H9 (cell line): ENCODE measurements at regions not wholly inside any gene's neighbourhood (a gene's known extent, or its start where the extent isn't known, plus 50 kb on each side); places are given as distances from the start of the nearest gene placed in this dataset.

Source experiments
- DNase-seq: peaks from one replicate; pipeline ENCODE4 v3.0.0-alpha.2; 2017
- H2AFZ ChIP-seq: one replicate; pipeline ENCODE4 v1.6.1; 2013; ENCODE audit warnings: mild to moderate bottlenecking, low read length, control low read depth, moderate library complexity
- H2AK5ac ChIP-seq: 2 replicates; pipeline ENCODE4 v1.6.1; 2013; ENCODE audit warnings: low read length, control low read depth, mixed read lengths; ENCODE audit not compliant: insufficient read length
- H2BK120ac ChIP-seq: one replicate; pipeline ENCODE4 v1.6.1; 2013; ENCODE audit warnings: low read depth, mild to moderate bottlenecking, low read length, control low read depth, inconsistent platforms; ENCODE audit not compliant: poor library complexity, severe bottlenecking
- H2BK12ac ChIP-seq: 2 replicates; pipeline ENCODE4 v1.6.1; 2013; ENCODE audit warnings: low read length, control low read depth, mixed read lengths, low read depth; ENCODE audit not compliant: insufficient read length
- H2BK15ac ChIP-seq: 2 replicates; pipeline ENCODE4 v1.6.1; 2013; ENCODE audit warnings: low read depth, low read length, control low read depth
- H2BK20ac ChIP-seq: one replicate; pipeline ENCODE4 v1.6.1; 2013; ENCODE audit warnings: low read depth, mild to moderate bottlenecking, low read length, control low read depth, inconsistent platforms; ENCODE audit not compliant: poor library complexity, severe bottlenecking
- H2BK5ac ChIP-seq: 2 replicates; pipeline ENCODE4 v1.6.1; 2013; ENCODE audit warnings: low read length, control low read depth, mixed read lengths; ENCODE audit not compliant: insufficient read length
- H3K14ac ChIP-seq: 2 replicates; pipeline ENCODE4 v1.6.1; 2013; ENCODE audit warnings: low read length, control low read depth; ENCODE audit not compliant: insufficient read depth
- H3K18ac ChIP-seq: 2 replicates; pipeline ENCODE4 v1.6.1; 2013; ENCODE audit warnings: low read depth, mild to moderate bottlenecking, mixed read lengths, low read length, control low read depth; ENCODE audit not compliant: insufficient read length
- H3K23ac ChIP-seq: 2 replicates; pipeline ENCODE4 v1.6.1; 2013; ENCODE audit warnings: low read length, control low read depth, mixed read lengths, low read depth; ENCODE audit not compliant: insufficient read length
- H3K23me2 ChIP-seq: 2 replicates; pipeline ENCODE4 v1.6.1; 2013; ENCODE audit warnings: low read depth, mild to moderate bottlenecking, mixed read lengths, low read length, control low read depth; ENCODE audit not compliant: insufficient read length, poor library complexity, severe bottlenecking
- H3K27ac ChIP-seq: 2 replicates; pipeline ENCODE4 v1.5.1; 2013; ENCODE audit warnings: low read length, control low read depth, mixed read lengths, low read depth; ENCODE audit not compliant: insufficient read length
- H3K27me3 ChIP-seq: 2 replicates; pipeline ENCODE4 v1.6.1; 2013; ENCODE audit warnings: low read length, control low read depth, inconsistent platforms; ENCODE audit not compliant: insufficient read depth
- H3K4ac ChIP-seq: 2 replicates; pipeline ENCODE4 v1.6.1; 2013; ENCODE audit warnings: low read depth, mild to moderate bottlenecking, control low read depth, inconsistent platforms, low read length, moderate library complexity
- H3K4me1 ChIP-seq: 2 replicates; pipeline ENCODE4 v1.6.1; 2013; ENCODE audit warnings: low read length, control low read depth, inconsistent platforms; ENCODE audit not compliant: insufficient read depth
- H3K4me2 ChIP-seq: 2 replicates; pipeline ENCODE4 v1.6.1; 2013; ENCODE audit warnings: low read length, control low read depth, mixed read lengths; ENCODE audit not compliant: insufficient read length, insufficient read depth
- H3K56ac ChIP-seq: 2 replicates; pipeline ENCODE4 v1.6.1; 2013; ENCODE audit warnings: low read depth, mild to moderate bottlenecking, mixed read lengths, low read length, control low read depth; ENCODE audit not compliant: insufficient read length
- H3K79me1 ChIP-seq: 2 replicates; pipeline ENCODE4 v1.6.1; 2013; ENCODE audit warnings: low read depth, mild to moderate bottlenecking, moderate library complexity, low read length, control low read depth, inconsistent platforms; ENCODE audit not compliant: insufficient read depth, poor library complexity, severe bottlenecking
- H3K79me2 ChIP-seq: 2 replicates; pipeline ENCODE4 v1.6.1; 2013; ENCODE audit warnings: low read length, control low read depth, inconsistent platforms; ENCODE audit not compliant: insufficient read depth
- H3K9ac ChIP-seq: 2 replicates; pipeline ENCODE4 v1.6.1; 2013; ENCODE audit warnings: low read length, control low read depth, mixed read lengths; ENCODE audit not compliant: insufficient read length; ENCODE audit errors: extremely low read depth
- H3K9me3 ChIP-seq: one replicate; pipeline ENCODE4 v1.6.1; 2013; ENCODE audit warnings: low read depth, low read length, inconsistent platforms; ENCODE audit not compliant: control insufficient read depth
- H3T11ph ChIP-seq: one replicate; pipeline ENCODE4 v1.6.1; 2013; ENCODE audit warnings: mild to moderate bottlenecking, low read length, control low read depth, inconsistent platforms
- H4K20me1 ChIP-seq: one replicate; pipeline ENCODE4 v1.6.1; 2013; ENCODE audit not compliant: control insufficient read depth, insufficient read length, insufficient read depth
- H4K5ac ChIP-seq: 2 replicates; pipeline ENCODE4 v1.6.1; 2013; ENCODE audit warnings: low read depth, mild to moderate bottlenecking, mixed read lengths, low read length, control low read depth; ENCODE audit not compliant: insufficient read length
- H4K8ac ChIP-seq: replicated peaks from 2 replicates; pipeline ENCODE4 v1.6.1; 2013; ENCODE audit warnings: low read length, control low read depth, mixed read lengths, low read depth; ENCODE audit not compliant: insufficient read length
- H4K91ac ChIP-seq: 2 replicates; pipeline ENCODE4 v1.6.1; 2013; ENCODE audit warnings: low read depth, mild to moderate bottlenecking, moderate library complexity, mixed read lengths, low read length, control low read depth; ENCODE audit not compliant: insufficient read length
- H3K27ac Mint-ChIP-seq, 3 experiments: 2 replicates in 2 of 3; 3 replicates in 1 of 3; pipeline ENCODE4 v1.8.0; 2020 to 2021; ENCODE audit warnings: mixed read lengths in 3 of 3, mild to moderate bottlenecking in 1 of 3, moderate library complexity in 1 of 3
- H3K27me3 Mint-ChIP-seq: 2 replicates; pipeline ENCODE4 v1.8.0; 2021; ENCODE audit warnings: low read depth, mild to moderate bottlenecking, moderate library complexity, mixed read lengths
- H3K36me3 Mint-ChIP-seq, 3 experiments: 2 replicates in 2 of 3; 3 replicates in 1 of 3; pipeline ENCODE4 v1.8.0; 2020 to 2021; ENCODE audit warnings: low read depth in 3 of 3, mixed read lengths in 3 of 3; ENCODE audit not compliant: insufficient read depth in 1 of 3
- H3K4me1 Mint-ChIP-seq, 2 experiments: 2 replicates each; pipeline ENCODE4 v1.8.0; 2020; ENCODE audit warnings: mixed read lengths in 2 of 2
- H3K4me3 Mint-ChIP-seq, 2 experiments: 2 replicates in 1 of 2; 3 replicates in 1 of 2; pipeline ENCODE4 v1.8.0; 2020 to 2021; ENCODE audit warnings: mild to moderate bottlenecking in 2 of 2, mixed read lengths in 2 of 2, moderate library complexity in 1 of 2
- H3K9me3 Mint-ChIP-seq, 2 experiments: 2 replicates in 1 of 2; 3 replicates in 1 of 2; pipeline ENCODE4 v1.8.0; 2020; ENCODE audit warnings: mild to moderate bottlenecking in 2 of 2, mixed read lengths in 2 of 2, moderate library complexity in 1 of 2
- WGBS: extraction: QIAGEN DNeasy Blood & Tissue Kit; methylation state at CpG from one replicate; pipeline ENCODE4 v1.1.7; 2013; ENCODE audit warnings: missing lambda C conversion rate, low lambda C conversion rate, mixed read lengths; ENCODE audit not compliant: insufficient read length; ENCODE audit errors: extremely low coverage; 5-methylcytosine and 5-hydroxymethylcytosine counted together
- TF ChIP-seq, protein P1 (sequence below): fragments of 200-600 bp; sonication (generic); conservative IDR thresholded peaks from 3 replicates; pipeline ENCODE4 v1.8.0; 2021; ENCODE audit warnings: antibody characterized with exemption, mild to moderate bottlenecking

DNA sequence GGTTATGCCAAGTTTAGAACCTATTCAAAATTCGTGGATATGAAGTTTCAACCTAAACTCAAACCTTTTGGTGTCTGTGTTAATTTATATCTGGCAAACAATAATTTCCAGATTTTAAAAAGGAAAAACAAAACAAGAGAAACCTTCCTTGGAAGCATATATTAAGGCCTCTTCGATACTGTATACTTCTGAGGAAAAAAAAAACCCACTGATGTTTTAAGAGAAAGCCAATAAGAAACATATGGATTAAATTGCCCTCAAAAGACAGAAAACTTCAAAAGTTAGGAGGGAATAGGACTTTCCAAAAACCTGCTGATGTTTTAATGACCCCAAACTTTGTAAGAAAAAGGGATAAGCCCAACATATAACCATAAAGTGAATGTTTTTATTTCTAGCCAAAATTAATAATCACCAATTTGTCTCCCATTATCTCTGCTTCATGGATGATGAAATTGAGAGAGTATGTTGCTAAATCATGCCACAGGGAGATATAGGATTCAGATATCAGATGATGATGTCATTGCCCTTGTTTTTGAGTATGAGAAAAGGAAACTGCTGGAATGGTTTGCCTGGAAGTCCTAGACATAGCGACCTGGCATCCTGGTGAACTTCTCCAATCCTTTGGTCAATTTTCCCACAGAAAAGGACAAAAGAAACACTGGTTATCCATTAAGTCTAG lies 423.9 kb downstream of the DMRT2 start:
- H3K4ac ChIP-seq, result no peak overlapping the region
- no peak overlapping the region for H3K4me2 ChIP-seq
- H3K23ac ChIP-seq, result no peak overlapping the region
- H3K4me1 ChIP-seq, result no peaks in the 10 kb centered on the region
- no peak overlapping the region for H4K91ac ChIP-seq
- no peak overlapping the region for H3K18ac ChIP-seq
- no peak overlapping the region for H3K56ac ChIP-seq
- no peak overlapping the region for H2BK20ac ChIP-seq
- no peak overlapping the region for H3K9ac ChIP-seq
- no peak overlapping the region for H3K14ac ChIP-seq
- no peak overlapping the region for H2BK120ac ChIP-seq
- H3T11ph ChIP-seq, result no peak overlapping the region
- no peak overlapping the region for H3K27ac ChIP-seq
- H2BK15ac ChIP-seq, result no peak overlapping the region
- TF ChIP-seq, protein P1, sequence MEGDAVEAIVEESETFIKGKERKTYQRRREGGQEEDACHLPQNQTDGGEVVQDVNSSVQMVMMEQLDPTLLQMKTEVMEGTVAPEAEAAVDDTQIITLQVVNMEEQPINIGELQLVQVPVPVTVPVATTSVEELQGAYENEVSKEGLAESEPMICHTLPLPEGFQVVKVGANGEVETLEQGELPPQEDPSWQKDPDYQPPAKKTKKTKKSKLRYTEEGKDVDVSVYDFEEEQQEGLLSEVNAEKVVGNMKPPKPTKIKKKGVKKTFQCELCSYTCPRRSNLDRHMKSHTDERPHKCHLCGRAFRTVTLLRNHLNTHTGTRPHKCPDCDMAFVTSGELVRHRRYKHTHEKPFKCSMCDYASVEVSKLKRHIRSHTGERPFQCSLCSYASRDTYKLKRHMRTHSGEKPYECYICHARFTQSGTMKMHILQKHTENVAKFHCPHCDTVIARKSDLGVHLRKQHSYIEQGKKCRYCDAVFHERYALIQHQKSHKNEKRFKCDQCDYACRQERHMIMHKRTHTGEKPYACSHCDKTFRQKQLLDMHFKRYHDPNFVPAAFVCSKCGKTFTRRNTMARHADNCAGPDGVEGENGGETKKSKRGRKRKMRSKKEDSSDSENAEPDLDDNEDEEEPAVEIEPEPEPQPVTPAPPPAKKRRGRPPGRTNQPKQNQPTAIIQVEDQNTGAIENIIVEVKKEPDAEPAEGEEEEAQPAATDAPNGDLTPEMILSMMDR, result no peak
- H3K27ac Mint-ChIP-seq, result no peak overlapping the region
- H3K36me3 Mint-ChIP-seq, result peaks cover 0 to 6% (median 5%) of the 10 kb centered on the region in 3 experiments; a peak in 2 of 7 replicates
- H3K9me3 Mint-ChIP-seq, result peaks cover 14 to 45% of the 10 kb centered on the region in 2 experiments
- H3K27me3 Mint-ChIP-seq, result no peaks in the 10 kb centered on the region; the same call in 1 of the 2 replicates
- peaks cover 8% of the 10 kb centered on the region for H3K9me3 ChIP-seq
- no peak for DNase-seq
- H3K23me2 ChIP-seq, result no peaks in the 10 kb centered on the region
- H3K27me3 ChIP-seq, result no peaks in the 10 kb centered on the region
- WGBS, result no CpG with 5 or more reads among the region's 3 CpGs
- no peak overlapping the region for H2BK12ac ChIP-seq
- H3K4me3 Mint-ChIP-seq, result no peak overlapping the region
- H4K8ac ChIP-seq, result no peak overlapping the region
- H4K20me1 ChIP-seq, result no peaks in the 10 kb centered on the region
- H3K4me1 Mint-ChIP-seq, result no peaks in the 10 kb centered on the region
- H2AK5ac ChIP-seq, result no peak overlapping the region
- H3K79me1 ChIP-seq, result no peaks in the 10 kb centered on the region
- H2BK5ac ChIP-seq, result no peak overlapping the region
- H3K79me2 ChIP-seq, result no peaks in the 10 kb centered on the region
- no peak overlapping the region for H4K5ac ChIP-seq
- H2AFZ ChIP-seq, result no peak overlapping the region
